Keratinocyte (primary cell): ENCODE measurements at regions not wholly inside any gene's neighbourhood (a gene's known extent, or its start where the extent isn't known, plus 50 kb on each side); places are given as distances from the start of the nearest gene placed in this dataset.

Source experiments
- EZH2 ChIP-seq: IDR thresholded peaks from one replicate; pipeline ENCODE4 v1.6.1; 2012; ENCODE audit warnings: inconsistent platforms, mild to moderate bottlenecking, low read length, moderate library complexity
- TF ChIP-seq, protein P1 (sequence below), 3 experiments: IDR thresholded peaks in 1 of 3; conservative IDR thresholded peaks in 1 of 3; optimal IDR thresholded peaks in 1 of 3; 2 replicates in 2 of 3; 3 replicates in 1 of 3; pipeline versions ENCODE3 to v1.5.1; 2011; ENCODE audit warnings: low read length in 3 of 3, mild to moderate bottlenecking in 3 of 3, moderate library complexity in 2 of 3, control low read depth in 1 of 3, inconsistent platforms in 1 of 3; ENCODE audit not compliant: insufficient read depth in 2 of 3; ENCODE audit errors: extremely low read depth in 1 of 3

DNA sequence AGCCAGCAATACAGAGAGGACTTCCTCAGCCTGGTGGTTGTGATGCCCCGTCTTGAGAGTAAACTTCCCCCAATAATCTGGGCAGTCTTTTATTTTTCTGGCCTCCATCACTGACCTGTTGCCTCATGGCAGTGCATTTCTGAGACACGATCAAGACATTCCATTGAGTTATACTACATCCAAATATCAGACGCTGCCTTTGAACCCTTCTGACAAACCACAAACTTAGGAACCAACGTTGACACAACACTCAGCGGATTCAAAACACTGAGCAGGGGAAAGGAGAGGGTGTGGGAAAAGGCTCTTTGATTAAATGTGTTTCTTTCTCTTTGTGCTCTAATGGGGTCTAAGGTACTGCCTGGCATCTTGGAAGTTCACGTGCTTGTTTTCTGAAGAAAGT is 100.7 kb upstream of the TBX5 start:
- TF ChIP-seq, protein P1, sequence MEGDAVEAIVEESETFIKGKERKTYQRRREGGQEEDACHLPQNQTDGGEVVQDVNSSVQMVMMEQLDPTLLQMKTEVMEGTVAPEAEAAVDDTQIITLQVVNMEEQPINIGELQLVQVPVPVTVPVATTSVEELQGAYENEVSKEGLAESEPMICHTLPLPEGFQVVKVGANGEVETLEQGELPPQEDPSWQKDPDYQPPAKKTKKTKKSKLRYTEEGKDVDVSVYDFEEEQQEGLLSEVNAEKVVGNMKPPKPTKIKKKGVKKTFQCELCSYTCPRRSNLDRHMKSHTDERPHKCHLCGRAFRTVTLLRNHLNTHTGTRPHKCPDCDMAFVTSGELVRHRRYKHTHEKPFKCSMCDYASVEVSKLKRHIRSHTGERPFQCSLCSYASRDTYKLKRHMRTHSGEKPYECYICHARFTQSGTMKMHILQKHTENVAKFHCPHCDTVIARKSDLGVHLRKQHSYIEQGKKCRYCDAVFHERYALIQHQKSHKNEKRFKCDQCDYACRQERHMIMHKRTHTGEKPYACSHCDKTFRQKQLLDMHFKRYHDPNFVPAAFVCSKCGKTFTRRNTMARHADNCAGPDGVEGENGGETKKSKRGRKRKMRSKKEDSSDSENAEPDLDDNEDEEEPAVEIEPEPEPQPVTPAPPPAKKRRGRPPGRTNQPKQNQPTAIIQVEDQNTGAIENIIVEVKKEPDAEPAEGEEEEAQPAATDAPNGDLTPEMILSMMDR (optimal IDR thresholded peaks at IDR 0.05 in 1 of 3, IDR thresholded peaks at IDR 0.05 in 1 of 3, conservative IDR thresholded peaks at IDR 0.05 in 1 of 3; ENCODE audit: extremely low read depth in 1 of 3, insufficient read depth in 2 of 3, low read length in 3 of 3): no peak
- TF ChIP-seq EZH2: no peak
